ENCODE measurements at regions not wholly inside any gene's neighbourhood (a gene's known extent, or its start where the extent isn't known, plus 50 kb on each side); places are given as distances from the start of the nearest gene placed in this dataset.
"Not testable (repeated sequence)": the region's sequence is repeated elsewhere in the genome, so short reads cannot be mapped to it uniquely, and the experiment has no call there.

DNA sequence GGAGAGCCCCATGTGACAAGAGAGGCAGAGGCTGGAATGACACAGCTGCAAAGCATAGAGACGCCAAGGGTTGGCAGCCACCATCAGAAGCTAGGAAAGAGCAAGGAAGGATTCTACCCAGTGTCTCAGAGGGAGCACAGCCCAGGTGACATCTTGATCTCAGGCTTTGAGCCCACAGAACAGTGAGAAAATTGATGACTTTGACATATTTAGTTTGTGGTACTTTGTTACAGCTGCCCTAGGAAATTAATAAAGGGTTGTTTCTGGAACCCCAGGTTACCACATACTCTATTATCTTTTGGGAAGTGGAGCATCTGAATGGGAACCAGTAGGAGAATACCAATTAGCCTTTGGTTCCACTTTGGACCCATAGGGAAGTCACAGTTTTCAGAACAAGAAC is 231.7 kb downstream of the ZNF621 start:
- TF ChIP-seq, protein P1, sequence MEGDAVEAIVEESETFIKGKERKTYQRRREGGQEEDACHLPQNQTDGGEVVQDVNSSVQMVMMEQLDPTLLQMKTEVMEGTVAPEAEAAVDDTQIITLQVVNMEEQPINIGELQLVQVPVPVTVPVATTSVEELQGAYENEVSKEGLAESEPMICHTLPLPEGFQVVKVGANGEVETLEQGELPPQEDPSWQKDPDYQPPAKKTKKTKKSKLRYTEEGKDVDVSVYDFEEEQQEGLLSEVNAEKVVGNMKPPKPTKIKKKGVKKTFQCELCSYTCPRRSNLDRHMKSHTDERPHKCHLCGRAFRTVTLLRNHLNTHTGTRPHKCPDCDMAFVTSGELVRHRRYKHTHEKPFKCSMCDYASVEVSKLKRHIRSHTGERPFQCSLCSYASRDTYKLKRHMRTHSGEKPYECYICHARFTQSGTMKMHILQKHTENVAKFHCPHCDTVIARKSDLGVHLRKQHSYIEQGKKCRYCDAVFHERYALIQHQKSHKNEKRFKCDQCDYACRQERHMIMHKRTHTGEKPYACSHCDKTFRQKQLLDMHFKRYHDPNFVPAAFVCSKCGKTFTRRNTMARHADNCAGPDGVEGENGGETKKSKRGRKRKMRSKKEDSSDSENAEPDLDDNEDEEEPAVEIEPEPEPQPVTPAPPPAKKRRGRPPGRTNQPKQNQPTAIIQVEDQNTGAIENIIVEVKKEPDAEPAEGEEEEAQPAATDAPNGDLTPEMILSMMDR (conservative IDR thresholded peaks at IDR 0.05), result no peak
- H3K27me3 ChIP-seq (ENCODE audit: insufficient read depth, low read length), result no peaks in the 10 kb centered on the region
- no peak overlapping the region for H3K14ac ChIP-seq (ENCODE audit: insufficient read depth, low read length)
- H3K23ac ChIP-seq (ENCODE audit: insufficient read length, low read depth, low read length), result no peak overlapping the region
- H3K27ac ChIP-seq (ENCODE audit: insufficient read length, low read depth, low read length), result no peak overlapping the region
- H3K9ac ChIP-seq (ENCODE audit: extremely low read depth, insufficient read length, low read length), result no peak overlapping the region
- H3T11ph ChIP-seq (ENCODE audit: low read length), result no peak overlapping the region
- Mint-ChIP-seq H3K36me3 (ENCODE audit: insufficient read depth in 1 of 3, low read depth in 3 of 3) (no peaks in the 10 kb centered on the region; a peak in 2 of 7 replicates), H3K9me3 (peaks cover 8 to 11% of the 10 kb centered on the region in 2 experiments; a peak in 4 of 5 replicates), H3K4me3 (no peak overlapping the region), H3K27me3 (ENCODE audit: low read depth) (peaks cover 6% of the 10 kb centered on the region; the same call in 1 of the 2 replicates), H3K27ac (no peak overlapping the region), H3K4me1 (no peaks in the 10 kb centered on the region; a peak in 1 of 4 replicates)
- no CpG with 5 or more reads among the region's 1 CpG for WGBS (ENCODE audit: extremely low coverage, insufficient read length, low lambda C conversion rate)
- H2AK5ac ChIP-seq (ENCODE audit: insufficient read length, low read length), result no peak overlapping the region
- no peak overlapping the region for H3K18ac ChIP-seq (ENCODE audit: insufficient read length, low read depth, low read length)
- no peaks in the 10 kb centered on the region for H3K79me1 ChIP-seq (ENCODE audit: insufficient read depth, low read depth, low read length, poor library complexity, severe bottlenecking)
- H3K9me3 ChIP-seq (ENCODE audit: control insufficient read depth, low read depth, low read length), result no peaks in the 10 kb centered on the region
- H2BK12ac ChIP-seq (ENCODE audit: insufficient read length, low read depth, low read length), result no peak overlapping the region
- no peak overlapping the region; the same call in 1 of the 2 replicates for H2BK15ac ChIP-seq (ENCODE audit: low read depth, low read length)
- no peak overlapping the region for H3K4ac ChIP-seq (ENCODE audit: low read depth, low read length)
- DNase-seq, result no peak
- no peak overlapping the region for H2BK120ac ChIP-seq (ENCODE audit: low read depth, low read length, poor library complexity, severe bottlenecking)
- H3K79me2 ChIP-seq (ENCODE audit: insufficient read depth, low read length), result no peaks in the 10 kb centered on the region
- H4K20me1 ChIP-seq (ENCODE audit: control insufficient read depth, insufficient read depth, insufficient read length), result no peaks in the 10 kb centered on the region
- H2BK5ac ChIP-seq (ENCODE audit: insufficient read length, low read length), result no peak overlapping the region
- no peak overlapping the region for H3K56ac ChIP-seq (ENCODE audit: insufficient read length, low read depth, low read length)
- H3K4me1 ChIP-seq (ENCODE audit: insufficient read depth, low read length), result no peaks in the 10 kb centered on the region
- no peak overlapping the region for H2AFZ ChIP-seq (ENCODE audit: low read length)
- no peak overlapping the region for H3K4me2 ChIP-seq (ENCODE audit: insufficient read depth, insufficient read length, low read length)
- no peaks in the 10 kb centered on the region for H3K23me2 ChIP-seq (ENCODE audit: insufficient read length, low read depth, low read length, poor library complexity, severe bottlenecking)
- no peak overlapping the region for H2BK20ac ChIP-seq (ENCODE audit: low read depth, low read length, poor library complexity, severe bottlenecking)
- no peak overlapping the region for H4K8ac ChIP-seq (replicated peaks; ENCODE audit: insufficient read length, low read depth, low read length)
- H4K91ac ChIP-seq (ENCODE audit: insufficient read length, low read depth, low read length), result no peak overlapping the region
- no peak overlapping the region for H4K5ac ChIP-seq (ENCODE audit: insufficient read length, low read depth, low read length)

DNA sequence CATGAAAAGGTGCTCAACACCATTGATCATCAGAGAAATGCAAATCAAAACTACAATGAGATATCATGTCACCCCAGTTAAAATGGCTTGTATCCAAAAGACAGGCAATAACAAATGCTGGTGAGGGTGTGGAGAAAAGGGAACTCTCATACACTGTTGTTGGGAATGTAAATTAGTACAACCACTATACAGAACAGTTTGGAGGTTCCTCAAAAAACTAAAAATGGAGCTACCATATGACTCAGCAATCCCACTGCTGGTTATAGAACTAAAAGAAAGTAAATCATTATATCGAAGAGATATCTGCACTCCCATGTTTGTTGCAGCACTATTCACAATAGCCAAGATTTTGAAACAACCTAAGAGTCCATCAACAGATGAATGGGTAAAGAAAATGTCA is 238.0 kb downstream of the ZNF621 start:
- H3K4me2 ChIP-seq (ENCODE audit: insufficient read depth, insufficient read length, low read length); H2BK12ac ChIP-seq (ENCODE audit: insufficient read length, low read depth, low read length); H3K23me2 ChIP-seq (ENCODE audit: insufficient read length, low read depth, low read length, poor library complexity, severe bottlenecking); H3K27me3 ChIP-seq (ENCODE audit: insufficient read depth, low read length); H3K14ac ChIP-seq (ENCODE audit: insufficient read depth, low read length); H4K20me1 ChIP-seq (ENCODE audit: control insufficient read depth, insufficient read depth, insufficient read length); H3K79me1 ChIP-seq (ENCODE audit: insufficient read depth, low read depth, low read length, poor library complexity, severe bottlenecking); H4K91ac ChIP-seq (ENCODE audit: insufficient read length, low read depth, low read length); H3K9ac ChIP-seq (ENCODE audit: extremely low read depth, insufficient read length, low read length); H3K27ac ChIP-seq (ENCODE audit: insufficient read length, low read depth, low read length); H3K27ac Mint-ChIP-seq; H3K23ac ChIP-seq (ENCODE audit: insufficient read length, low read depth, low read length); H3K36me3 Mint-ChIP-seq (ENCODE audit: insufficient read depth in 1 of 3, low read depth in 3 of 3); H2AK5ac ChIP-seq (ENCODE audit: insufficient read length, low read length); DNase-seq; H4K8ac ChIP-seq (replicated peaks; ENCODE audit: insufficient read length, low read depth, low read length); H3K9me3 ChIP-seq (ENCODE audit: control insufficient read depth, low read depth, low read length); H2BK20ac ChIP-seq (ENCODE audit: low read depth, low read length, poor library complexity, severe bottlenecking); H3K4me3 Mint-ChIP-seq; H3K4me1 Mint-ChIP-seq; H3K56ac ChIP-seq (ENCODE audit: insufficient read length, low read depth, low read length); H2BK5ac ChIP-seq (ENCODE audit: insufficient read length, low read length); H3K27me3 Mint-ChIP-seq (ENCODE audit: low read depth); H3K4me1 ChIP-seq (ENCODE audit: insufficient read depth, low read length); H4K5ac ChIP-seq (ENCODE audit: insufficient read length, low read depth, low read length); H2AFZ ChIP-seq (ENCODE audit: low read length); H2BK120ac ChIP-seq (ENCODE audit: low read depth, low read length, poor library complexity, severe bottlenecking); H3K4ac ChIP-seq (ENCODE audit: low read depth, low read length); H3K18ac ChIP-seq (ENCODE audit: insufficient read length, low read depth, low read length); H2BK15ac ChIP-seq (ENCODE audit: low read depth, low read length); H3K79me2 ChIP-seq (ENCODE audit: insufficient read depth, low read length); H3T11ph ChIP-seq (ENCODE audit: low read length): not testable (repeated sequence)
- no CpG with 5 or more reads among the region's 1 CpG for WGBS (ENCODE audit: extremely low coverage, insufficient read length, low lambda C conversion rate)
- H3K9me3 Mint-ChIP-seq, result peaks cover 8 to 23% of the 10 kb centered on the region in 2 experiments; a peak in 4 of 5 replicates

All from H9 (cell line).